ENCODE measurements at regions not wholly inside any gene's neighbourhood (a gene's known extent, or its start where the extent isn't known, plus 50 kb on each side); places are given as distances from the start of the nearest gene placed in this dataset.

DNA sequence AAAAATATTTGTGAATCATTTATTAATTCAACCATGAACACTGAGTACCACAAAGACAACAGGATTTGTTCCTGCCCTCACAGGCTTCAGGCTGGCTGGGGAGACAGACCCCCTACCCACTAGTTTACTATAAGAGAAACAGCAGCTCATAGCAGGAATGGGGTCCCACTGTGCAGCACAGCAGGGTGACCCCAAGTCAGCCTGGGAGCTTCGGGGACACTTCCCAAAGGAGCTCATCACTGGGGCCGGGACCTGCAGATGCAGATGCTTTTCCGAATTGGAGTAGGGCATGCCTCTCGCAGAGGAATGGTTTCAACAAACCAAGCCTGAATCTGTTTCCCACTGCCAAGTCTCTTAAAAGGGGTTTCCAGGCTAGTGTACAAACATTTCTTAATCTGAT lies 176.2 kb upstream of the PWP1 start:
- TF ChIP-seq, protein P1, sequence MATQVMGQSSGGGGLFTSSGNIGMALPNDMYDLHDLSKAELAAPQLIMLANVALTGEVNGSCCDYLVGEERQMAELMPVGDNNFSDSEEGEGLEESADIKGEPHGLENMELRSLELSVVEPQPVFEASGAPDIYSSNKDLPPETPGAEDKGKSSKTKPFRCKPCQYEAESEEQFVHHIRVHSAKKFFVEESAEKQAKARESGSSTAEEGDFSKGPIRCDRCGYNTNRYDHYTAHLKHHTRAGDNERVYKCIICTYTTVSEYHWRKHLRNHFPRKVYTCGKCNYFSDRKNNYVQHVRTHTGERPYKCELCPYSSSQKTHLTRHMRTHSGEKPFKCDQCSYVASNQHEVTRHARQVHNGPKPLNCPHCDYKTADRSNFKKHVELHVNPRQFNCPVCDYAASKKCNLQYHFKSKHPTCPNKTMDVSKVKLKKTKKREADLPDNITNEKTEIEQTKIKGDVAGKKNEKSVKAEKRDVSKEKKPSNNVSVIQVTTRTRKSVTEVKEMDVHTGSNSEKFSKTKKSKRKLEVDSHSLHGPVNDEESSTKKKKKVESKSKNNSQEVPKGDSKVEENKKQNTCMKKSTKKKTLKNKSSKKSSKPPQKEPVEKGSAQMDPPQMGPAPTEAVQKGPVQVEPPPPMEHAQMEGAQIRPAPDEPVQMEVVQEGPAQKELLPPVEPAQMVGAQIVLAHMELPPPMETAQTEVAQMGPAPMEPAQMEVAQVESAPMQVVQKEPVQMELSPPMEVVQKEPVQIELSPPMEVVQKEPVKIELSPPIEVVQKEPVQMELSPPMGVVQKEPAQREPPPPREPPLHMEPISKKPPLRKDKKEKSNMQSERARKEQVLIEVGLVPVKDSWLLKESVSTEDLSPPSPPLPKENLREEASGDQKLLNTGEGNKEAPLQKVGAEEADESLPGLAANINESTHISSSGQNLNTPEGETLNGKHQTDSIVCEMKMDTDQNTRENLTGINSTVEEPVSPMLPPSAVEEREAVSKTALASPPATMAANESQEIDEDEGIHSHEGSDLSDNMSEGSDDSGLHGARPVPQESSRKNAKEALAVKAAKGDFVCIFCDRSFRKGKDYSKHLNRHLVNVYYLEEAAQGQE (tag by site-specific recombination; IDR thresholded peaks at IDR 0.05) = no peak
- TF ChIP-seq FEZF1 (tag by site-specific recombination; IDR thresholded peaks at IDR 0.05) (no peak), ZBTB8A (tag by site-specific recombination; IDR thresholded peaks at IDR 0.05) (no peak), ZNF530 (tag by site-specific recombination; IDR thresholded peaks at IDR 0.05; ENCODE audit: low read depth) (no peak)
- TF ChIP-seq, protein P2, sequence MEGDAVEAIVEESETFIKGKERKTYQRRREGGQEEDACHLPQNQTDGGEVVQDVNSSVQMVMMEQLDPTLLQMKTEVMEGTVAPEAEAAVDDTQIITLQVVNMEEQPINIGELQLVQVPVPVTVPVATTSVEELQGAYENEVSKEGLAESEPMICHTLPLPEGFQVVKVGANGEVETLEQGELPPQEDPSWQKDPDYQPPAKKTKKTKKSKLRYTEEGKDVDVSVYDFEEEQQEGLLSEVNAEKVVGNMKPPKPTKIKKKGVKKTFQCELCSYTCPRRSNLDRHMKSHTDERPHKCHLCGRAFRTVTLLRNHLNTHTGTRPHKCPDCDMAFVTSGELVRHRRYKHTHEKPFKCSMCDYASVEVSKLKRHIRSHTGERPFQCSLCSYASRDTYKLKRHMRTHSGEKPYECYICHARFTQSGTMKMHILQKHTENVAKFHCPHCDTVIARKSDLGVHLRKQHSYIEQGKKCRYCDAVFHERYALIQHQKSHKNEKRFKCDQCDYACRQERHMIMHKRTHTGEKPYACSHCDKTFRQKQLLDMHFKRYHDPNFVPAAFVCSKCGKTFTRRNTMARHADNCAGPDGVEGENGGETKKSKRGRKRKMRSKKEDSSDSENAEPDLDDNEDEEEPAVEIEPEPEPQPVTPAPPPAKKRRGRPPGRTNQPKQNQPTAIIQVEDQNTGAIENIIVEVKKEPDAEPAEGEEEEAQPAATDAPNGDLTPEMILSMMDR (tag by site-specific recombination; IDR thresholded peaks at IDR 0.05) = no peak
